Endothelial cell of umbilical vein (primary cell): ENCODE measurements at regions not wholly inside any gene's neighbourhood (a gene's known extent, or its start where the extent isn't known, plus 50 kb on each side); places are given as distances from the start of the nearest gene placed in this dataset.

Experiments used
- EZH2 ChIP-seq: IDR thresholded peaks from 2 replicates; pipeline ENCODE4 v1.6.1; 2012; ENCODE audit warnings: borderline replicate concordance, low read depth, mild to moderate bottlenecking, moderate library complexity, low read length, inconsistent platforms; ENCODE audit not compliant: severe bottlenecking
- GATA2 ChIP-seq: IDR thresholded peaks from 2 replicates; pipeline ENCODE4 v1.7.0; 2011; ENCODE audit warnings: low read depth, mild to moderate bottlenecking, moderate library complexity, mixed read lengths, low read length; ENCODE audit not compliant: insufficient read length, insufficient read depth
- POLR2A ChIP-seq: IDR thresholded peaks from 2 replicates; pipeline ENCODE4 v1.6.1; 2012; ENCODE audit warnings: low read depth, mild to moderate bottlenecking, control low read depth, low read length
- TF ChIP-seq, protein P1 (sequence below), 2 donors: IDR thresholded peaks; 1 replicate in 1 of 2; 2 replicates in 1 of 2; pipeline ENCODE4 v1.5.1; 2011; ENCODE audit warnings: low read length in 2 of 2, mild to moderate bottlenecking in 2 of 2, moderate library complexity in 2 of 2, control low read depth in 1 of 2, inconsistent platforms in 1 of 2, low read depth in 1 of 2; ENCODE audit not compliant: insufficient read depth in 1 of 2; ENCODE audit errors: extremely low read depth in 1 of 2
- TF ChIP-seq, protein P2 (sequence below): IDR thresholded peaks from 2 replicates; pipeline ENCODE4 v1.6.1; 2011; ENCODE audit not compliant: insufficient read depth, insufficient read length

DNA sequence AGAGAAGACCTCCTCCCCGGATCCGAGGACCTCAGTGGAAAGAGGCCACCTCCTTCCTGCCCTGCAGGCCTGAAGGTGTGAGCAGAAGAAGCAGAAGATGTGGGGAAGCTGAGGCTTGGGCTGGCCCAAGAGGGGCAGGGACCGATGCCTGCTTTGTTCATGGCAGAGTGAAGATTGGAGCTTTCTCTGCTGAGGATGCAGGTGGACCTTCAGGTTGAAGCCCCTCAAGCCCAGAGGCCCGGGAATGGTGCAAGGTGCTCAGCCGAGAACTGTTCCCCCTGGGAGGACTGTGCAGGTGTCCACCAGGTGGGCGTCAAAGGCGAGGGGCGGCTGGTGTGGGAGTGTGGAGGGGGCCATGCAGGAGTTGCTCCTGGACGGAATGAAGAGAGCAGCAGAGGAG is 277.9 kb upstream of the IRX2 start:
- no peak for TF ChIP-seq POLR2A
- TF ChIP-seq, protein P1, sequence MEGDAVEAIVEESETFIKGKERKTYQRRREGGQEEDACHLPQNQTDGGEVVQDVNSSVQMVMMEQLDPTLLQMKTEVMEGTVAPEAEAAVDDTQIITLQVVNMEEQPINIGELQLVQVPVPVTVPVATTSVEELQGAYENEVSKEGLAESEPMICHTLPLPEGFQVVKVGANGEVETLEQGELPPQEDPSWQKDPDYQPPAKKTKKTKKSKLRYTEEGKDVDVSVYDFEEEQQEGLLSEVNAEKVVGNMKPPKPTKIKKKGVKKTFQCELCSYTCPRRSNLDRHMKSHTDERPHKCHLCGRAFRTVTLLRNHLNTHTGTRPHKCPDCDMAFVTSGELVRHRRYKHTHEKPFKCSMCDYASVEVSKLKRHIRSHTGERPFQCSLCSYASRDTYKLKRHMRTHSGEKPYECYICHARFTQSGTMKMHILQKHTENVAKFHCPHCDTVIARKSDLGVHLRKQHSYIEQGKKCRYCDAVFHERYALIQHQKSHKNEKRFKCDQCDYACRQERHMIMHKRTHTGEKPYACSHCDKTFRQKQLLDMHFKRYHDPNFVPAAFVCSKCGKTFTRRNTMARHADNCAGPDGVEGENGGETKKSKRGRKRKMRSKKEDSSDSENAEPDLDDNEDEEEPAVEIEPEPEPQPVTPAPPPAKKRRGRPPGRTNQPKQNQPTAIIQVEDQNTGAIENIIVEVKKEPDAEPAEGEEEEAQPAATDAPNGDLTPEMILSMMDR (IDR thresholded peaks at IDR 0.05; ENCODE audit: extremely low read depth in 1 of 2, insufficient read depth in 1 of 2, low read depth in 1 of 2, low read length in 2 of 2) = no peak
- no peak for TF ChIP-seq EZH2
- no peak for TF ChIP-seq GATA2
- TF ChIP-seq, protein P2, sequence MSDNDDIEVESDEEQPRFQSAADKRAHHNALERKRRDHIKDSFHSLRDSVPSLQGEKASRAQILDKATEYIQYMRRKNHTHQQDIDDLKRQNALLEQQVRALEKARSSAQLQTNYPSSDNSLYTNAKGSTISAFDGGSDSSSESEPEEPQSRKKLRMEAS = no peak
